Dendritic cell treated with granulocyte-macrophage colony-stimulating factor and Interleukin-4, amounts not matched to agents 40 ng/mL and 50 ng/mL, for 4 days (primary cell): ENCODE measurements at regions not wholly inside any gene's neighbourhood (a gene's known extent, or its start where the extent isn't known, plus 50 kb on each side); places are given as distances from the start of the nearest gene placed in this dataset.

Source experiments
- H3K27ac Mint-ChIP-seq: one replicate; pipeline ENCODE4 v1.8.0; 2022; ENCODE audit warnings: mild to moderate bottlenecking, mixed read lengths
- H3K27me3 Mint-ChIP-seq: one replicate; pipeline ENCODE4 v1.8.0; 2022; ENCODE audit warnings: mild to moderate bottlenecking, mixed read lengths
- H3K36me3 Mint-ChIP-seq: one replicate; pipeline ENCODE4 v1.8.0; 2022; ENCODE audit warnings: low read depth, mixed read lengths
- H3K4me1 Mint-ChIP-seq: one replicate; pipeline ENCODE4 v1.8.0; 2022; ENCODE audit warnings: low read depth, mixed read lengths
- H3K4me3 Mint-ChIP-seq: one replicate; pipeline ENCODE4 v1.8.0; 2022; ENCODE audit warnings: mild to moderate bottlenecking, moderate library complexity, mixed read lengths
- H3K9me3 Mint-ChIP-seq: one replicate; pipeline ENCODE4 v1.8.0; 2022; ENCODE audit warnings: mixed read lengths
- intact Hi-C: fragments of 100-400 bp; cut with micrococcal nuclease; formaldehyde crosslinking; loops from one replicate; pipeline ENCODE4 v1.15.0; 2022

GRCh38 chr13:84400706-84401105, 518.4 kb upstream of the SLITRK1 start:
- Mint-ChIP-seq H3K27me3 (no peaks in the 10 kb centered on the region), H3K9me3 (peaks cover 40% of the 10 kb centered on the region), H3K4me3 (no peak overlapping the region), H3K4me1 (no peaks in the 10 kb centered on the region), H3K36me3 (no peaks in the 10 kb centered on the region), H3K27ac (no peak overlapping the region)
- intact Hi-C loops: no loop called here

- no peak overlapping the region for H3K27ac Mint-ChIP-seq
- intact Hi-C loops: no loop called here
- H3K36me3 Mint-ChIP-seq: no peaks in the 10 kb centered on the region
- peaks cover 52% of the 10 kb centered on the region for H3K9me3 Mint-ChIP-seq
- no peaks in the 10 kb centered on the region for H3K27me3 Mint-ChIP-seq
- H3K4me1 Mint-ChIP-seq: no peaks in the 10 kb centered on the region
- no peak overlapping the region for H3K4me3 Mint-ChIP-seq
Measured at GRCh38 chr13:84399320-84400085, 517.2 kb upstream of the SLITRK1 start.

DNA sequence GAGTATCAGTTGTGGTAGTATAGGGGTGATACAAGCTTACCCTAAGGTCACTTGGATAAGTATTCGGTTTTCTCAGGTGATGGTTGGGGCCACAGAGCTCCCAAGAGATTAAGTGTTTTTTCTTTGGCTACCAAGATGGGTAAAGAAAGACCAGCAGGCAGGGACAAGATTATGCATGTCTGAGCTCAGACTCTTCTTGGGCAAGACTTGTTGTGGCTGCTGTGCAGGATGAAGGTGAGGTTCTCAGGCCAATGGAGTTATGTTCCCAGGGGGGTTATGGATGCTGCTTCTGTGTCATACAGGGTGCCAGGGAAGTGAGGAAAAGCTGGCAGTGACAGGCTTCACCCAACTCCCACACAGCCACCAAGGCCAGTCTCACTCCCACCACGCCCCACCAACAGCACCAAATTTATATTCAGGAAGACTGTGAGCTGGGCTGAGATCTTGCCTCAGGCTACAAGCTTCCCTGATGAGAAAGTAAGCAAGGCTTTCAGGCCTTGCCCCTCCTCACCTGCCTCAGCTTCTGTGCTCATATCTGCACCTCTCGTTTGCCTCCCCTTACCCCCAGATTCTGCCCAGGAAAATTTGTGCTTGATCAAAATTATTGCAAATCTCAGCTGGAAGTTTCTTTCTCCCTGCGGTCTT, 511.8 kb upstream of the SLITRK1 start:
- no peak overlapping the region for H3K4me3 Mint-ChIP-seq
- no peaks in the 10 kb centered on the region for H3K4me1 Mint-ChIP-seq
- H3K9me3 Mint-ChIP-seq: peaks cover 75% of the 10 kb centered on the region

GRCh38 chr13:84380866-84381265, 498.6 kb upstream of the SLITRK1 start:
- H3K4me1 Mint-ChIP-seq: no peaks in the 10 kb centered on the region
- intact Hi-C loops: no loop called here
- no peak overlapping the region for H3K27ac Mint-ChIP-seq
- H3K27me3 Mint-ChIP-seq: no peaks in the 10 kb centered on the region
- H3K9me3 Mint-ChIP-seq: peaks cover 36% of the 10 kb centered on the region
- no peaks in the 10 kb centered on the region for H3K36me3 Mint-ChIP-seq
- no peak overlapping the region for H3K4me3 Mint-ChIP-seq

More for the DNA sequence above, 511.8 kb upstream of the SLITRK1 start:
- Mint-ChIP-seq H3K27me3 (no peaks in the 10 kb centered on the region), H3K27ac (no peak overlapping the region), H3K36me3 (no peaks in the 10 kb centered on the region)
- intact Hi-C loops: no loop called here

GRCh38 chr13:84377106-84377505, 494.8 kb upstream of the SLITRK1 start:
- H3K4me1 Mint-ChIP-seq: no peaks in the 10 kb centered on the region
- H3K27me3 Mint-ChIP-seq: no peaks in the 10 kb centered on the region
- intact Hi-C loops: no loop called here
- no peaks in the 10 kb centered on the region for H3K36me3 Mint-ChIP-seq
- H3K27ac Mint-ChIP-seq: no peak overlapping the region
- no peak overlapping the region for H3K4me3 Mint-ChIP-seq
- peaks cover 9% of the 10 kb centered on the region for H3K9me3 Mint-ChIP-seq

DNA sequence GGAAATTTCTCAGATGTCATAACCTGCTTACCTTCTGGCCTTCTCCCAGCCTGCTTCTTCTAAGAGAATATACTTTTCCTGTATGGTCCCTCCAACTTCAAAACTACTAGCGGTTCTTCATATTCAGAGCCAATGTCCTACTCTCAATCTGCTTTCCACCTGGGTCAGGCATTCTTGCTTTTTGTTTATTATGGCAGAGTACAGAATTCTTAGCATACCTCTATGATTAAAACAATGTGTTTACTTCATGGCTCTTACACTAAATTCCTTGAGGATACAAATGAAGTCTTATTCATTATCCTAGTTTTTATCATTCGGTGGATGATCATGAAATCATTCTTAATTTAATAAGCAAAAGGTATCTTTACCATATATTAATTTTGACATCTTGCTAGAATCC, 484.2 kb upstream of the SLITRK1 start:
- Mint-ChIP-seq H3K9me3 (peaks cover 7% of the 10 kb centered on the region), H3K4me3 (no peak overlapping the region), H3K4me1 (no peaks in the 10 kb centered on the region), H3K27me3 (no peaks in the 10 kb centered on the region), H3K27ac (no peak overlapping the region), H3K36me3 (no peaks in the 10 kb centered on the region)
- intact Hi-C loops: no loop called here

DNA sequence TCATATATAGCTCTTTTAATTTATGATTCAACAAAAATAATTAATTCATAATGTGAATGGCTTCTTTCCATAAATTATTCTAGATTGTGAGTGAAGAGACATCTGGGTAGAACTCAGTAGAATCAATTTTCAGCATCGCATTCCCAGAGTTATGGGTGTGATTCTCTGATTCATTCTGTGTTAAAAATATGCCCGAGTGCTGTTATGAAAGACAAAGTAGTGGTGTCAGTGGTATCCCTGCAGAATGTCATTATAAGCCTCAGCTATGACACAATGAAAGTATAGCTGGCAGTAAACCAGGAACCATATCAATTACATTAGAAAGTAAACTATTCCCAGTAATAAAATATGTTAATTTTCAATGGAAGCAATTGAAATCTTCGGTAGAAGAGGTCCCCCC, 480.5 kb upstream of the SLITRK1 start:
- no peaks in the 10 kb centered on the region for H3K36me3 Mint-ChIP-seq
- no peaks in the 10 kb centered on the region for H3K4me1 Mint-ChIP-seq

DNA sequence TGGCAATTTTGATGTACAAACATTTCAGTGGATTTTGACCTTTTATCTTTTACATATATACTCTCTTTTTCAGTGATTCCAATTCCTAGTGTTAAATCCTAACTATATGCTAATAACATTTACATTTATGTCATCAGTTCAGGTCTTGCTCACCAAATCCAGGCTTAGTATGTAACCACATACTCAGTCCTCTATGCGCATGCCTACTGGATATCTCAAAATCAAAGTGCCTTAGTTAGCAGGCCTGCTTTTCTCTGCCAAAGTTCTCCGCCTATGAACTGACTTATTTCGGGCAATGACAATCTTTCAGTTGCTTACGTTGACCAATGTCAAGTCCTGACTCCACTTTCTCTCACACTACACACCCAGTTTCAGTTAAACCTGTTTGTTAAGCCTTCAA, 478.5 kb upstream of the SLITRK1 start:
- Mint-ChIP-seq H3K27ac (no peak overlapping the region), H3K36me3 (no peaks in the 10 kb centered on the region), H3K4me1 (no peaks in the 10 kb centered on the region), H3K4me3 (no peak overlapping the region), H3K9me3 (peaks cover 7% of the 10 kb centered on the region), H3K27me3 (no peaks in the 10 kb centered on the region)
- intact Hi-C loops: no loop called here

More for the DNA sequence above, 480.5 kb upstream of the SLITRK1 start:
- Mint-ChIP-seq H3K27ac (no peak overlapping the region), H3K4me3 (no peak overlapping the region), H3K27me3 (no peaks in the 10 kb centered on the region), H3K9me3 (peaks cover 7% of the 10 kb centered on the region)
- intact Hi-C loops: no loop called here

- intact Hi-C loops: no loop called here
- Mint-ChIP-seq H3K27me3 (no peaks in the 10 kb centered on the region), H3K4me3 (no peak overlapping the region), H3K36me3 (no peaks in the 10 kb centered on the region), H3K27ac (no peak overlapping the region), H3K4me1 (no peaks in the 10 kb centered on the region), H3K9me3 (peaks cover 8% of the 10 kb centered on the region)
Measured at GRCh38 chr13:84358601-84359000, 476.3 kb upstream of the SLITRK1 start.

GRCh38 chr13:84352946-84353345, 470.7 kb upstream of the SLITRK1 start:
- peaks cover 22% of the 10 kb centered on the region for H3K9me3 Mint-ChIP-seq
- H3K27ac Mint-ChIP-seq: no peak overlapping the region
- H3K4me1 Mint-ChIP-seq: no peaks in the 10 kb centered on the region
- intact Hi-C loops: no loop called here
- no peaks in the 10 kb centered on the region for H3K36me3 Mint-ChIP-seq
- H3K4me3 Mint-ChIP-seq: no peak overlapping the region
- H3K27me3 Mint-ChIP-seq: no peaks in the 10 kb centered on the region

DNA sequence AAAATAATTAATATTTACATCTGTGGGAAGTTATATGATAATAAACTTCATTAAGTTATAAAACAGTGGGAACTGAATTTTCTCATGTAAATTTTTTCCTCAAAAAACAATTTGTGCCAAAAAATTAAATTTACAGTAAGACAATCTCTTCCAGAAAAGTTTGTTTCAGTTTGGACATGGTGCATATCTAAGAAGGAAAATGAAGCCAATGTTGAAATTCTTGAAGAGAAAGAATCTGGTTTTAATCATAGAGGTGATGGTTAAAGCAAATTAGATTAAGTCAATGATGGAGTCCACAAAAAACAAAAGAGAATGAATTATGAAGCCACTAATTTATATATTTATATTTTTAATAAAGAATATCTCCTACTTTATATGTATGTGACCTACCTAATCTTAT, 457.2 kb upstream of the SLITRK1 start:
- no peak overlapping the region for H3K27ac Mint-ChIP-seq
- no peaks in the 10 kb centered on the region for H3K4me1 Mint-ChIP-seq
- intact Hi-C loops: no loop called here
- H3K36me3 Mint-ChIP-seq: no peaks in the 10 kb centered on the region
- H3K27me3 Mint-ChIP-seq: no peaks in the 10 kb centered on the region
- no peak overlapping the region for H3K4me3 Mint-ChIP-seq
- H3K9me3 Mint-ChIP-seq: peaks cover 8% of the 10 kb centered on the region

DNA sequence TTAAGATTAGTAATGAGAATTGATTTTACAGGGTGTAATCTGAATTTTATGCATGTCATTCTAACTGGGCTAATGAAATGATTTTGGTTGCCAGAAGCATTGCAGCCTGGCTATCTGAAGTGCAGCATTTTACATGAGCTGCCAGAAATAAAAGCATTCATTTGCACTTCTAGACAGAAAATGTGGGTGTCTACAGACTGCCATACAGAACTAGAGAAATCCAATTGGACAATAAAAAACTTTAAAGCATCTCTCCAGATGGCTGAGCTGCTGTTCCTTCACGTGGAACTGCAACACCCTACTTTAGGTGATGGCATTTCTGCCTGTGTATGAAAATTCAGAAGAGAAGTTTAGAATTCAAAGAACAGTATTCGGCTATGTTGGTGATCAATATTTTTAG, 450.1 kb upstream of the SLITRK1 start:
- intact Hi-C loops: no loop called here
- Mint-ChIP-seq H3K4me1 (no peaks in the 10 kb centered on the region), H3K9me3 (no peaks in the 10 kb centered on the region), H3K27ac (no peak overlapping the region), H3K4me3 (no peak overlapping the region), H3K36me3 (no peaks in the 10 kb centered on the region), H3K27me3 (no peaks in the 10 kb centered on the region)

DNA sequence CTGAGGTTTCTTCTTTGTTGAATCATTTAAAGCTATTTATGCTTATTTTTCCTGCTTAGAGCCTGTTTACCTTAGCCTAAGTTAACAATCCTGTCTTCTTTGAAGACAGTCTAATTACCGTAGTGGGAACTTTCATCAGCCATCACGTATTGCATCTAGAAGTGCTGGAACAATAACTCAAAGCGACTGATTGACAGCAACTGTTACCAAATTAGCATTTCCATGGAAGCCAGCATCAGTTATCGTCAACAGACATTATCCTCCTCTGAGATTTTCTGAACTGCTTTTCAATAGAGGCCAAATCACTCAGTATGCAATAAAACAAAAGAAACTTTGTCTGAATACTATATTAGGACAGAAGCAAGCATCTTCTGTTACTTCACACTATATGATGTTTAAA, 433.3 kb upstream of the SLITRK1 start:
- no peaks in the 10 kb centered on the region for H3K27me3 Mint-ChIP-seq
- H3K4me3 Mint-ChIP-seq: no peak overlapping the region
- no peaks in the 10 kb centered on the region for H3K36me3 Mint-ChIP-seq
- intact Hi-C loops: no loop called here
- no peak overlapping the region for H3K27ac Mint-ChIP-seq
- peaks cover 6% of the 10 kb centered on the region for H3K9me3 Mint-ChIP-seq
- no peaks in the 10 kb centered on the region for H3K4me1 Mint-ChIP-seq

DNA sequence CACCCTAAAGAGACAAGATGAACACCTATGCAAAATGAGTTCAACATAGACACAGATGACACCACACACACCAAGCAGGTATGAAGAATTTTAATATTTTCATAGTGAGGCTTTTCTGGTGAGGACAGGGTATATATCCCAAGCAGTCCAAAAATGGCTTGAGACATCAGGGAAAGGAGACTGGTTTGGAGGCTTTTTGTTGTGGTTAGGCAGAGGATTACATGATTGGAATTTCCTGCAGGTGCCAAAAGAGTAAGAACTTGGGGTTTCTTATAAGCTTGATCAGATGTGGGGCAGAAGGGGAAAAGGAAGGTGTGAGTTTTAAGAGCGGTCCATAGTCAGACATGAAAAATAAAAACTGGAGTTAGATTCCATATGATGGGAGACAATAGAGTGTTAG, 420.8 kb upstream of the SLITRK1 start:
- Mint-ChIP-seq H3K4me1 (no peaks in the 10 kb centered on the region), H3K9me3 (peaks cover 12% of the 10 kb centered on the region), H3K36me3 (no peaks in the 10 kb centered on the region), H3K27me3 (no peaks in the 10 kb centered on the region), H3K4me3 (no peak overlapping the region), H3K27ac (no peak overlapping the region)
- intact Hi-C loops: no loop called here

- Mint-ChIP-seq H3K4me3 (no peak overlapping the region), H3K27ac (no peak overlapping the region), H3K9me3 (no peaks in the 10 kb centered on the region), H3K36me3 (no peaks in the 10 kb centered on the region), H3K27me3 (no peaks in the 10 kb centered on the region), H3K4me1 (no peaks in the 10 kb centered on the region)
- intact Hi-C loops: no loop called here
Measured at GRCh38 chr13:84297251-84297650, 415.0 kb upstream of the SLITRK1 start.
